ENCODE measurements at regions not wholly inside any gene's neighbourhood (a gene's known extent, or its start where the extent isn't known, plus 50 kb on each side); places are given as distances from the start of the nearest gene placed in this dataset.

- no peaks in the 10 kb centered on the region for H3K9me3 ChIP-seq (ENCODE audit: control insufficient read depth in 3 of 3, low read length in 3 of 3)
- peaks cover 15 to 20% (median 19%) of the 10 kb centered on the region in 3 donors for H3K4me1 ChIP-seq (ENCODE audit: control insufficient read depth in 3 of 3, insufficient read depth in 3 of 3, low read length in 3 of 3)
- peak overlapping the region; percentile 52 to 71 (median 63) for H3K9ac ChIP-seq (ENCODE audit: low read depth in 1 of 3, low read length in 3 of 3)
- H3K4me3 ChIP-seq (ENCODE audit: low read length in 3 of 3), result peak overlapping the region in 2 of 3 donors; percentile 37 to 45
- H3K27ac ChIP-seq (ENCODE audit: low read depth, low read length), result peak overlapping the region; percentile 59
- H3K36me3 ChIP-seq (ENCODE audit: control insufficient read depth in 3 of 3, insufficient read depth in 3 of 3, low read length in 3 of 3), result no peaks in the 10 kb centered on the region
- no peaks in the 10 kb centered on the region for H3K27me3 ChIP-seq (ENCODE audit: control insufficient read depth in 3 of 3, insufficient read depth in 3 of 3, low read length in 3 of 3)
These were observed 329.0 kb upstream of the MPDZ start for GRCh38 chr9:13608451-13608850.

GRCh38 chr9:13607481-13608441 lies 328.3 kb upstream of the MPDZ start:
- Histone ChIP-seq H3K27ac (ENCODE audit: low read depth, low read length) (peak overlapping the region; percentile 59), H3K4me1 (ENCODE audit: control insufficient read depth in 3 of 3, insufficient read depth in 3 of 3, low read length in 3 of 3) (peaks cover 15 to 20% (median 19%) of the 10 kb centered on the region in 3 donors), H3K27me3 (ENCODE audit: control insufficient read depth in 3 of 3, insufficient read depth in 3 of 3, low read length in 3 of 3) (no peaks in the 10 kb centered on the region), H3K9me3 (ENCODE audit: control insufficient read depth in 3 of 3, low read length in 3 of 3) (no peaks in the 10 kb centered on the region), H3K9ac (ENCODE audit: low read depth in 1 of 3, low read length in 3 of 3) (peak overlapping the region; percentile 52 to 71 (median 63)), H3K4me3 (ENCODE audit: low read length in 3 of 3) (peak overlapping the region in 2 of 3 donors; percentile 37 to 45), H3K36me3 (ENCODE audit: control insufficient read depth in 3 of 3, insufficient read depth in 3 of 3, low read length in 3 of 3) (no peaks in the 10 kb centered on the region)

GRCh38 chr9:13606586-13606985 lies 327.1 kb upstream of the MPDZ start:
- Histone ChIP-seq H3K36me3 (ENCODE audit: control insufficient read depth in 3 of 3, insufficient read depth in 3 of 3, low read length in 3 of 3) (no peaks in the 10 kb centered on the region), H3K4me1 (ENCODE audit: control insufficient read depth in 3 of 3, insufficient read depth in 3 of 3, low read length in 3 of 3) (peaks cover 15 to 20% (median 19%) of the 10 kb centered on the region in 3 donors), H3K27ac (ENCODE audit: low read depth, low read length) (no peak overlapping the region), H3K9ac (ENCODE audit: low read depth in 1 of 3, low read length in 3 of 3) (no peak overlapping the region), H3K9me3 (ENCODE audit: control insufficient read depth in 3 of 3, low read length in 3 of 3) (no peaks in the 10 kb centered on the region), H3K4me3 (ENCODE audit: low read length in 3 of 3) (peak overlapping the region in 1 of 3 donors; percentile 3), H3K27me3 (ENCODE audit: control insufficient read depth in 3 of 3, insufficient read depth in 3 of 3, low read length in 3 of 3) (no peaks in the 10 kb centered on the region)

- Histone ChIP-seq H3K4me3 (ENCODE audit: low read length in 3 of 3) (no peak overlapping the region), H3K27me3 (ENCODE audit: control insufficient read depth in 3 of 3, insufficient read depth in 3 of 3, low read length in 3 of 3) (no peaks in the 10 kb centered on the region), H3K36me3 (ENCODE audit: control insufficient read depth in 3 of 3, insufficient read depth in 3 of 3, low read length in 3 of 3) (no peaks in the 10 kb centered on the region), H3K4me1 (ENCODE audit: control insufficient read depth in 3 of 3, insufficient read depth in 3 of 3, low read length in 3 of 3) (peaks cover 15 to 21% (median 19%) of the 10 kb centered on the region in 3 donors), H3K27ac (ENCODE audit: low read depth, low read length) (no peak overlapping the region), H3K9ac (ENCODE audit: low read depth in 1 of 3, low read length in 3 of 3) (no peak overlapping the region), H3K9me3 (ENCODE audit: control insufficient read depth in 3 of 3, low read length in 3 of 3) (no peaks in the 10 kb centered on the region)
These were observed 324.4 kb upstream of the MPDZ start for GRCh38 chr9:13603921-13604320.

GRCh38 chr9:13598738-13599137 lies 319.2 kb upstream of the MPDZ start:
- no peak overlapping the region for H3K27ac ChIP-seq (ENCODE audit: low read depth, low read length)

GRCh38 chr9:13597427-13597826 lies 317.9 kb upstream of the MPDZ start:
- H3K4me1 ChIP-seq (ENCODE audit: control insufficient read depth in 3 of 3, insufficient read depth in 3 of 3, low read length in 3 of 3), result peaks cover 0 to 11% (median 2%) of the 10 kb centered on the region in 3 donors
- no peaks in the 10 kb centered on the region for H3K27me3 ChIP-seq (ENCODE audit: control insufficient read depth in 3 of 3, insufficient read depth in 3 of 3, low read length in 3 of 3)
- no peaks in the 10 kb centered on the region for H3K9me3 ChIP-seq (ENCODE audit: control insufficient read depth in 3 of 3, low read length in 3 of 3)
- no peak overlapping the region for H3K27ac ChIP-seq (ENCODE audit: low read depth, low read length)
- H3K4me3 ChIP-seq (ENCODE audit: low read length in 3 of 3), result no peak overlapping the region
- no peak overlapping the region for H3K9ac ChIP-seq (ENCODE audit: low read depth in 1 of 3, low read length in 3 of 3)
- H3K36me3 ChIP-seq (ENCODE audit: control insufficient read depth in 3 of 3, insufficient read depth in 3 of 3, low read length in 3 of 3), result no peaks in the 10 kb centered on the region

More at GRCh38 chr9:13598738-13599137, 319.2 kb upstream of the MPDZ start:
- H3K36me3 ChIP-seq (ENCODE audit: control insufficient read depth in 3 of 3, insufficient read depth in 3 of 3, low read length in 3 of 3), result no peaks in the 10 kb centered on the region
- no peaks in the 10 kb centered on the region for H3K27me3 ChIP-seq (ENCODE audit: control insufficient read depth in 3 of 3, insufficient read depth in 3 of 3, low read length in 3 of 3)
- no peak overlapping the region for H3K9ac ChIP-seq (ENCODE audit: low read depth in 1 of 3, low read length in 3 of 3)
- no peak overlapping the region for H3K4me3 ChIP-seq (ENCODE audit: low read length in 3 of 3)
- H3K4me1 ChIP-seq (ENCODE audit: control insufficient read depth in 3 of 3, insufficient read depth in 3 of 3, low read length in 3 of 3), result peaks cover 0 to 11% (median 2%) of the 10 kb centered on the region in 3 donors
- H3K9me3 ChIP-seq (ENCODE audit: control insufficient read depth in 3 of 3, low read length in 3 of 3), result no peaks in the 10 kb centered on the region

- no peak overlapping the region for H3K27ac ChIP-seq (ENCODE audit: low read depth, low read length)
- H3K4me3 ChIP-seq (ENCODE audit: low read length in 3 of 3), result no peak overlapping the region
- no peaks in the 10 kb centered on the region for H3K9me3 ChIP-seq (ENCODE audit: control insufficient read depth in 3 of 3, low read length in 3 of 3)
- no peak overlapping the region for H3K9ac ChIP-seq (ENCODE audit: low read depth in 1 of 3, low read length in 3 of 3)
- no peaks in the 10 kb centered on the region for H3K27me3 ChIP-seq (ENCODE audit: control insufficient read depth in 3 of 3, insufficient read depth in 3 of 3, low read length in 3 of 3)
- H3K4me1 ChIP-seq (ENCODE audit: control insufficient read depth in 3 of 3, insufficient read depth in 3 of 3, low read length in 3 of 3), result peaks cover 0 to 11% (median 2%) of the 10 kb centered on the region in 3 donors
- H3K36me3 ChIP-seq (ENCODE audit: control insufficient read depth in 3 of 3, insufficient read depth in 3 of 3, low read length in 3 of 3), result no peaks in the 10 kb centered on the region
These were observed 317.5 kb upstream of the MPDZ start for GRCh38 chr9:13597004-13597403.

GRCh38 chr9:13596383-13596970 lies 317.0 kb upstream of the MPDZ start:
- no peaks in the 10 kb centered on the region for H3K27me3 ChIP-seq (ENCODE audit: control insufficient read depth in 3 of 3, insufficient read depth in 3 of 3, low read length in 3 of 3)

GRCh38 chr9:13590996-13591395 lies 311.5 kb upstream of the MPDZ start:
- H3K27me3 ChIP-seq (ENCODE audit: control insufficient read depth in 3 of 3, insufficient read depth in 3 of 3, low read length in 3 of 3), result no peaks in the 10 kb centered on the region
- no peak overlapping the region for H3K27ac ChIP-seq (ENCODE audit: low read depth, low read length)
- no peaks in the 10 kb centered on the region for H3K36me3 ChIP-seq (ENCODE audit: control insufficient read depth in 3 of 3, insufficient read depth in 3 of 3, low read length in 3 of 3)
- H3K4me1 ChIP-seq (ENCODE audit: control insufficient read depth in 3 of 3, insufficient read depth in 3 of 3, low read length in 3 of 3), result peaks cover 0 to 8% (median 0%) of the 10 kb centered on the region in 3 donors
- no peak overlapping the region for H3K4me3 ChIP-seq (ENCODE audit: low read length in 3 of 3)
- no peaks in the 10 kb centered on the region for H3K9me3 ChIP-seq (ENCODE audit: control insufficient read depth in 3 of 3, low read length in 3 of 3)
- H3K9ac ChIP-seq (ENCODE audit: low read depth in 1 of 3, low read length in 3 of 3), result no peak overlapping the region

More at GRCh38 chr9:13596383-13596970, 317.0 kb upstream of the MPDZ start:
- Histone ChIP-seq H3K9ac (ENCODE audit: low read depth in 1 of 3, low read length in 3 of 3) (no peak overlapping the region), H3K27ac (ENCODE audit: low read depth, low read length) (no peak overlapping the region), H3K36me3 (ENCODE audit: control insufficient read depth in 3 of 3, insufficient read depth in 3 of 3, low read length in 3 of 3) (no peaks in the 10 kb centered on the region), H3K4me1 (ENCODE audit: control insufficient read depth in 3 of 3, insufficient read depth in 3 of 3, low read length in 3 of 3) (peaks cover 0 to 11% (median 2%) of the 10 kb centered on the region in 3 donors), H3K9me3 (ENCODE audit: control insufficient read depth in 3 of 3, low read length in 3 of 3) (no peaks in the 10 kb centered on the region), H3K4me3 (ENCODE audit: low read length in 3 of 3) (no peak overlapping the region)

All from skeletal muscle tissue (tissue), 3 donors.